Tibial artery (tissue), 4 donors: ENCODE measurements at regions not wholly inside any gene's neighbourhood (a gene's known extent, or its start where the extent isn't known, plus 50 kb on each side); places are given as distances from the start of the nearest gene placed in this dataset.

ENCODE experiments used
- DNase-seq, 2 donors: peaks; one replicate each; pipeline ENCODE4 v3.0.0-alpha.2; 2019
- H3K27ac ChIP-seq, 2 donors: fragments of 200-600 bp; sonication (generic) in 1 of 2; 1 replicate in 1 of 2; 2 replicates in 1 of 2; pipeline ENCODE4 v1.5.1; 2018 to 2019; ENCODE audit warnings: mild to moderate bottlenecking in 1 of 2
- H3K27me3 ChIP-seq, 2 donors: fragments of 200-600 bp; sonication (generic) in 1 of 2; one replicate each; pipeline versions ENCODE4 v1.5.1 to v1.6.0; 2016 to 2019
- H3K36me3 ChIP-seq, 3 donors: fragments of 200-600 bp; sonication (generic) in 2 of 3; one replicate each; pipeline ENCODE4 v1.5.1; 2016 to 2019; ENCODE audit warnings: mild to moderate bottlenecking in 2 of 3
- H3K4me1 ChIP-seq, 4 donors: fragments of 200-600 bp; sonication (generic) in 2 of 4; 1 replicate in 3 of 4; 2 replicates in 1 of 4; pipeline ENCODE4 v1.5.1; 2016 to 2019
- H3K4me3 ChIP-seq, 2 donors: fragments of 200-600 bp; sonication (generic) in 1 of 2; 1 replicate in 1 of 2; 2 replicates in 1 of 2; pipeline ENCODE4 v1.5.1; 2018 to 2019; ENCODE audit warnings: mild to moderate bottlenecking in 2 of 2
- H3K9me3 ChIP-seq, 3 donors: fragments of 200-600 bp; sonication (generic) in 1 of 3; one replicate each; pipeline ENCODE4 v1.5.1; 2016 to 2019
- CTCF ChIP-seq, 2 experiments: fragments of 200-600 bp in 1 of 2; fragments of 450-650 bp in 1 of 2; IDR thresholded peaks; one replicate each; pipeline ENCODE4 v1.5.1; 2017 to 2019; ENCODE audit warnings: antibody characterized with exemption in 2 of 2, mild to moderate bottlenecking in 1 of 2, moderate library complexity in 1 of 2
- intact Hi-C: fragments of 100-400 bp; cut with DNase I; formaldehyde crosslinking; loops from one replicate; pipeline ENCODE4 v1.15.0; 2023; ENCODE audit warnings: low total_unique reads

- Histone ChIP-seq H3K4me1 (no peaks in the 10 kb centered on the region), H3K27ac (no peak overlapping the region), H3K9me3 (no peaks in the 10 kb centered on the region), H3K4me3 (no peak overlapping the region), H3K36me3 (no peaks in the 10 kb centered on the region), H3K27me3 (no peaks in the 10 kb centered on the region)
- no peak for DNase-seq
- no peak for TF ChIP-seq CTCF (IDR thresholded peaks at IDR 0.05)
- intact Hi-C loops, result no loop called here
These were observed 106.3 kb downstream of the KLF6 start for GRCh38 chr10:3678629-3679227.

- intact Hi-C loops, result no loop called here
- H3K4me3 ChIP-seq, result no peak overlapping the region
- no peak overlapping the region for H3K27ac ChIP-seq
- no peaks in the 10 kb centered on the region for H3K27me3 ChIP-seq
- H3K36me3 ChIP-seq, result no peaks in the 10 kb centered on the region
- DNase-seq, result no peak
- no peak for TF ChIP-seq CTCF (IDR thresholded peaks at IDR 0.05)
- no peaks in the 10 kb centered on the region for H3K9me3 ChIP-seq
- no peaks in the 10 kb centered on the region for H3K4me1 ChIP-seq
These were observed 108.4 kb downstream of the KLF6 start for GRCh38 chr10:3676564-3676963.

DNA sequence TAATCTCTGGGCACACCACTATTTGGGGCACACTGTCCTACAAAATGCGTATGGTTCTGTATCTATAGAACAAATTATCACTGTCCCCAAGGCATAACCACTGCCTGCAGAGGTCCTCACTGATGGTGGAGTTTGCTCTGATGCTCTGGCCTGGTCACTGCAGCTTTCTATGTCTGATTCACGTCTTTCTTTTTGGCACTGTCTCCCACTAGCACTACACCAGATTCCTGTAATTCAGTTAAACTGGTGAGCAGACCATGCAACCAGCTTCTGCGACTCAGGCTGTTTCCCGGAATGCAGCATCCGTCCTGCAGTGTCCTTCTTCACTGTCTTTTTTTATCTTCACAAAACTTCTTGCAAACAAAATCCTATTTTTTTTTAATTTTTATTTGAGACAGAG lies 112.8 kb downstream of the KLF6 start:
- Histone ChIP-seq H3K4me3 (no peak overlapping the region), H3K27me3 (no peaks in the 10 kb centered on the region), H3K27ac (no peak overlapping the region), H3K36me3 (no peaks in the 10 kb centered on the region), H3K9me3 (no peaks in the 10 kb centered on the region), H3K4me1 (no peaks in the 10 kb centered on the region)
- intact Hi-C loops, result no loop called here
- no peak for DNase-seq
- no peak for TF ChIP-seq CTCF (IDR thresholded peaks at IDR 0.05)

DNA sequence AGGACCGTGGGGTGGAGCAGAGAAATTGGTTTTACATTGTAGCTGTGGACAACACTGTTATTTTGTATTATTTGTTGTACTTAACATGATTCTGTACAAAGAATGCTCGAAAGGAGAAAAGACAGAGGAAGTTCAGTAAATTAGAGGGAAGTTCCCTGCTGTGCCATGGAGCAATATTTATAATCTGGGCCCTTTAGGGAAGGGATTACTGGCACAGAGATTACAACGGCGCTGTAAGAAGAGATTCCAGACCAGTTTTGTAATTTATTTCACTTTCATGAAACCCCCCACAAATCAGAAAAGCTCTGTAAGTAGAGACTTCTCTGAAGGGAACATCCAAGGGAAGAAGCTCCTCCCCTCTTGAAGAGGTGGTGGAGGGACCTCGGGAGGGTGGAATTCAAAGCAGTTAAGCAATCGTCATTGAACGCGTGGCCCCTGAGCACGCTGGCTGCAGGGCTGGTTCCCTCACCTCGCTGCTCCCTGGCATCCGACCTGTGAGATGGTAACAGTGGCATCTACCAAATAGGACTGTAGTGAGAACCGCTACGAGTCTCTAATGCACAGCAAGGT lies 113.5 kb downstream of the KLF6 start:
- Histone ChIP-seq H3K9me3 (no peaks in the 10 kb centered on the region), H3K27me3 (no peaks in the 10 kb centered on the region), H3K4me3 (no peak overlapping the region), H3K4me1 (no peaks in the 10 kb centered on the region), H3K27ac (no peak overlapping the region), H3K36me3 (no peaks in the 10 kb centered on the region)
- DNase-seq, result no peak
- TF ChIP-seq CTCF (IDR thresholded peaks at IDR 0.05), result no peak
- intact Hi-C loops, result no loop called here

- no peaks in the 10 kb centered on the region for H3K36me3 ChIP-seq
- no peak for DNase-seq
- no peaks in the 10 kb centered on the region for H3K4me1 ChIP-seq
- H3K4me3 ChIP-seq, result no peak overlapping the region
- intact Hi-C loops, result no loop called here
- no peak for TF ChIP-seq CTCF (IDR thresholded peaks at IDR 0.05)
- no peaks in the 10 kb centered on the region for H3K27me3 ChIP-seq
- H3K9me3 ChIP-seq, result no peaks in the 10 kb centered on the region
- H3K27ac ChIP-seq, result no peak overlapping the region
These were observed 116.1 kb downstream of the KLF6 start for GRCh38 chr10:3668966-3669330.
